ENCODE measurements at regions not wholly inside any gene's neighbourhood (a gene's known extent, or its start where the extent isn't known, plus 50 kb on each side); places are given as distances from the start of the nearest gene placed in this dataset.

DNA sequence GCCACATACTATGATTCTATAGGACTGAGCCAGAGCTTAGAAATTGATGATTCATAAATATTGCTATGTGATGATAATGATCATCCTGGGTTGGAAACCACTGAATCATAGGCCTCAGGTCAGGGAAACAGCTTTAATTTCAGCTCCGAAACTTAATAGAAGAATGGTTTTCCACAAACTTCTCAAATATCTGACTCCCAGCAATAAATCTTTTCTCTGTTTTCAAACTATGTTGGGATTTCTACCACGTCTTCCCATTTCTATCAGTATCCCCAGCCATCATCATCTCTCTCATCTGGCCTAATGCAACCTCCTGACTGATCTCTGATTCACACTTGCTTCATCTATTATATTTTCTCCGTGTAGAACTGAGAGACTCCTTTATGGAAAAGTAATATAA, 521.8 kb upstream of the AGA start:
- H3K4me1 ChIP-seq (ENCODE audit: control insufficient read depth, insufficient read depth, low read length): peaks cover 2% of the 10 kb centered on the region
- ATAC-seq (ENCODE audit: low read depth): peak; percentile 65
- H4K91ac ChIP-seq (ENCODE audit: insufficient read depth, low read depth, low read length): no peak overlapping the region
- no peak overlapping the region for H3K18ac ChIP-seq (ENCODE audit: low read depth, low read length)
- no peak overlapping the region for H3K4ac ChIP-seq (ENCODE audit: low read depth, low read length)
- in situ Hi-C loops (cut with MboI; ENCODE audit: low sequenced_read_pairs): loop anchor here (25.0 kb wide), 1 partner anchor 1602 kb away; no protein-coding TSS in a partner anchor
- no TSS peak for BruUV-seq (replicated peaks)
- peak; percentile 67 for DNase-seq
- H3K9ac ChIP-seq (ENCODE audit: low read depth, low read length): no peak overlapping the region
- no peaks in the 10 kb centered on the region for H3K9me1 ChIP-seq (ENCODE audit: insufficient read depth, low read length)
- dilution Hi-C loops (cut with HindIII; ENCODE audit: low sequenced_read_pairs, unreplicated experiment): no loop called here
- no peak overlapping the region for H2AK5ac ChIP-seq (ENCODE audit: low read depth, low read length)
- no peak overlapping the region for H3K27ac ChIP-seq (ENCODE audit: insufficient read depth, low read length)
- no peak overlapping the region for H3K56ac ChIP-seq (ENCODE audit: extremely low read depth, insufficient read depth, low read length)
- no peak overlapping the region for H3K23ac ChIP-seq (ENCODE audit: low read depth, low read length)
- ChIA-PET POLR2A (ENCODE audit: unreplicated experiment) (no interaction called here), CTCF (no interaction called here)
- no peaks in the 10 kb centered on the region for H3K27me3 ChIP-seq (ENCODE audit: control insufficient read depth, insufficient read depth, low read length)
- no peak overlapping the region for H2BK5ac ChIP-seq (ENCODE audit: low read depth, low read length, poor library complexity, severe bottlenecking)
- H3K4me3 ChIP-seq (ENCODE audit: insufficient read depth, low read depth, low read length): no peak overlapping the region
- intact Hi-C loops (cut with micrococcal nuclease): no loop called here
- H2AK9ac ChIP-seq (replicated peaks; ENCODE audit: low read depth, low read length, poor library complexity): no peak overlapping the region
- H2BK120ac ChIP-seq (ENCODE audit: low read depth, low read length): no peak overlapping the region
- no peak overlapping the region for H2BK20ac ChIP-seq (ENCODE audit: low read depth, low read length)
- no peak overlapping the region for H4K8ac ChIP-seq (ENCODE audit: low read depth in 2 of 2, low read length in 2 of 2)
- no peaks in the 10 kb centered on the region for H3K36me3 ChIP-seq (ENCODE audit: control insufficient read depth, insufficient read depth, low read length)
- no peaks in the 10 kb centered on the region for H3K79me1 ChIP-seq (ENCODE audit: low read depth in 1 of 2, low read length in 2 of 2)
- H2BK15ac ChIP-seq (ENCODE audit: low read depth, low read length): no peak overlapping the region
- H4K5ac ChIP-seq (ENCODE audit: low read depth, low read length): no peak overlapping the region
- H3K4me2 ChIP-seq (ENCODE audit: low read depth, low read length): no peak overlapping the region; the same call in 1 of the 2 replicates
- H2AFZ ChIP-seq (replicated peaks; ENCODE audit: low read length, poor library complexity): no peak overlapping the region
- TF ChIP-seq NFE2L2 (IDR thresholded peaks at IDR 0.05; ENCODE audit: low read depth, low read length) (no peak), RFX5 (IDR thresholded peaks at IDR 0.05; ENCODE audit: low read depth, low read length) (no peak), BHLHE40 (IDR thresholded peaks at IDR 0.05; ENCODE audit: low read depth, low read length) (no peak), RAD21 (IDR thresholded peaks at IDR 0.05; ENCODE audit: low read length) (no peak), MAFK (IDR thresholded peaks at IDR 0.05; ENCODE audit: low read depth, low read length) (no peak), MXI1 (IDR thresholded peaks at IDR 0.05; ENCODE audit: borderline replicate concordance, low read depth, low read length) (no peak), SMC3 (IDR thresholded peaks at IDR 0.05; ENCODE audit: low read depth, low read length) (no peak)
- TF ChIP-seq, protein P1, sequence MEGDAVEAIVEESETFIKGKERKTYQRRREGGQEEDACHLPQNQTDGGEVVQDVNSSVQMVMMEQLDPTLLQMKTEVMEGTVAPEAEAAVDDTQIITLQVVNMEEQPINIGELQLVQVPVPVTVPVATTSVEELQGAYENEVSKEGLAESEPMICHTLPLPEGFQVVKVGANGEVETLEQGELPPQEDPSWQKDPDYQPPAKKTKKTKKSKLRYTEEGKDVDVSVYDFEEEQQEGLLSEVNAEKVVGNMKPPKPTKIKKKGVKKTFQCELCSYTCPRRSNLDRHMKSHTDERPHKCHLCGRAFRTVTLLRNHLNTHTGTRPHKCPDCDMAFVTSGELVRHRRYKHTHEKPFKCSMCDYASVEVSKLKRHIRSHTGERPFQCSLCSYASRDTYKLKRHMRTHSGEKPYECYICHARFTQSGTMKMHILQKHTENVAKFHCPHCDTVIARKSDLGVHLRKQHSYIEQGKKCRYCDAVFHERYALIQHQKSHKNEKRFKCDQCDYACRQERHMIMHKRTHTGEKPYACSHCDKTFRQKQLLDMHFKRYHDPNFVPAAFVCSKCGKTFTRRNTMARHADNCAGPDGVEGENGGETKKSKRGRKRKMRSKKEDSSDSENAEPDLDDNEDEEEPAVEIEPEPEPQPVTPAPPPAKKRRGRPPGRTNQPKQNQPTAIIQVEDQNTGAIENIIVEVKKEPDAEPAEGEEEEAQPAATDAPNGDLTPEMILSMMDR (conservative IDR thresholded peaks at IDR 0.05; ENCODE audit: low read depth, low read length): no peak
- TF ChIP-seq, protein P2, sequence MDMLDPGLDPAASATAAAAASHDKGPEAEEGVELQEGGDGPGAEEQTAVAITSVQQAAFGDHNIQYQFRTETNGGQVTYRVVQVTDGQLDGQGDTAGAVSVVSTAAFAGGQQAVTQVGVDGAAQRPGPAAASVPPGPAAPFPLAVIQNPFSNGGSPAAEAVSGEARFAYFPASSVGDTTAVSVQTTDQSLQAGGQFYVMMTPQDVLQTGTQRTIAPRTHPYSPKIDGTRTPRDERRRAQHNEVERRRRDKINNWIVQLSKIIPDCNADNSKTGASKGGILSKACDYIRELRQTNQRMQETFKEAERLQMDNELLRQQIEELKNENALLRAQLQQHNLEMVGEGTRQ (IDR thresholded peaks at IDR 0.05; ENCODE audit: low read depth, low read length): no peak
- no CpG with 5 or more reads among the region's 3 CpGs for WGBS, 2 experiments (ENCODE audit: extremely low coverage in 2 of 2, insufficient read length in 1 of 2)
- H3K14ac ChIP-seq (replicated peaks; ENCODE audit: low read depth, low read length): no peak overlapping the region
- no peaks in the 10 kb centered on the region for H3K9me3 ChIP-seq (ENCODE audit: control insufficient read depth, insufficient read depth, low read length)
- no peaks in the 10 kb centered on the region for H4K20me1 ChIP-seq (ENCODE audit: insufficient read depth, low read length)

Data from IMR-90 (cell line).